ENCODE measurements at regions not wholly inside any gene's neighbourhood (a gene's known extent, or its start where the extent isn't known, plus 50 kb on each side); places are given as distances from the start of the nearest gene placed in this dataset.

DNA sequence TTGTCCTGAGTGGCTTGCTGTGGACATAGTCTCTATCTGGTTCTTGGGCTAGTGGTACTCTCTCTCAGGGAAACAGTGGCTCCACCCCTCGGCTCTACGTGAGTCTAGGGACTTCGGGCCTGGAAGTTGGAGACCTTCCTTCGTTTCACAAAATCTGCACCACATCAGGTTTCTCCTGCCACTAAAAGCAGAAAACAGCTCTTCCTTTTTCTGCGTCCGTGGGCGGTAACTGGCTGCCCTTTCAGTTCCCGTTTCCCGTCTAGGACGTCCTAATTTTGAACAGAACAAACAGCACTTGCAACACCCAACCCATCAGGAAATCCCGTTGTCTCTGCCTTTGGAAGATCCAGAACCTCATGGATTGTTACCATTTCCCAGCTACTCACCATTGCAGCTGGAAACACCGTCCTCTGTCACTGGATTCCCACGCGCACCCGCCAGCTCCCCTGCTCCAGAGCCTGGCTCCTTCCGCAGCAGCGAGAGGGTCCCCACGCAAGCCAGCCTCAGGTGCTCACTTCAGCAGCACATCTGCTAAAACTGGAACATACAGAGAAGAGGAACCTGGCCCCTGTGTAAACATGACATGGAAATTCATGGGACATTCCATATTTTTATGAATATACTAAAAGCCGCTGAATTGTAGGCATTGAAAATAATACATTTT is 311.4 kb upstream of the AKR1E2 start:
- TF ChIP-seq EZH2 (IDR thresholded peaks at IDR 0.05; ENCODE audit: insufficient read depth, poor library complexity, severe bottlenecking) (no peak), EZH2phosphoT487 (IDR thresholded peaks at IDR 0.05; ENCODE audit: insufficient read depth, low read depth) (no peak)
